ENCODE measurements at regions not wholly inside any gene's neighbourhood (a gene's known extent, or its start where the extent isn't known, plus 50 kb on each side); places are given as distances from the start of the nearest gene placed in this dataset.
"Not testable (repeated sequence)": the region's sequence is repeated elsewhere in the genome, so short reads cannot be mapped to it uniquely, and the experiment has no call there.

DNA sequence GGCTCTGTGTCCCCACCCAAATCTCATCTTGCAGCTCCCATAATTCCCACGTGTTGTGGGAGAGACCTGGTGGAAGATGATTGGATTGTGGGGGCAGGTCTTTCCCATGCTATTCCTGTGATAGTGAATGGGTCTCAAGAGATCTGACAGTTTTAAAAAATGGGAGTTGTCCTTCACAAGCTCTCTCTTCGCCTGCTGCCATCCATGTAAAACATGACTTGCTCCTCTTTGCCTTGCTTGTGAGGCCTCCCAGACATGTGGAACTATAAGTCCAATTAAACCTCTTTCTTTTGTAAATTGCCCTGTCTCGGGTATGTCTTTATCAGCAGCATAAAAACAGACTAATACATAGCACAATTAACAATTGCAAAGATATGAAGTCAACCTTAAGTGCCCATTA is 201.5 kb downstream of the DUSP6 start:
- H3K27me3 ChIP-seq (ENCODE audit: control insufficient read depth, insufficient read depth, low read length, poor library complexity, severe bottlenecking); H3K9me3 ChIP-seq (ENCODE audit: control insufficient read depth, low read length); H3K36me3 ChIP-seq (ENCODE audit: control insufficient read depth, insufficient read depth, low read length); H3K4me1 ChIP-seq (ENCODE audit: control insufficient read depth, insufficient read depth, low read length); H3K27ac ChIP-seq (ENCODE audit: insufficient read depth, low read depth, low read length, poor library complexity, severe bottlenecking); H3K4me3 ChIP-seq (ENCODE audit: insufficient read depth, low read depth, low read length): not testable (repeated sequence)
- 91 to 98% methylated on average over 3 of the region's 3 CpGs for WGBS, 2 experiments

DNA sequence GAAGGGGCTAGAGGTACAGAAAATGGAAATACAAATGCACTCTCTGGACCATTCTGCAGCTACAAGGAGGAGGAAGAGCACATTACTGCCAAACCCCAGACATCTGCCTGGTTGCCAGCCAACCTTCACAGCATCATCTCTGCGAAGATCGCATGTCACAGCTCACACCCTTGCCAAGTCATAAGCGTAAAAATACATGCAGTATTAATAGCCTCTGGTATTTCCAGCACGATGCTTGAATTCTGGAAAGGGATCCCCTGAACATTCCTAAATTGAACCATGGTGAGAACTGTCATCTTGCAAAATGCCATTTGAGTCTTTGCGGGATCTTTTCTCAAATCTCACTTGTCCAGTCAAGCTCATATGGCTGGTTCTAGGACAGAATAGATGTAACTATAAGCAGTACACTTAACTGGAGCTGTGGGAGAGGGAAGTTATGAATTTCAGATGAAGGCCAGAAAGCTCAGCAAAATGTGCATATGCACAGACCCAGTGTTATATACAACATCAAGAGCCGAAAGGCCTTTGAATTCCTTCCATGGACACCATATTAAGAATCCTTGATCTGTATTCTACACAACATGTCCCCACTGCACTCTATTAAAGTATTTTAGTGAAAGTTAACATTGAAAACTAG is 211.6 kb downstream of the DUSP6 start:
- Histone ChIP-seq H3K27me3 (ENCODE audit: control insufficient read depth, insufficient read depth, low read length, poor library complexity, severe bottlenecking) (no peaks in the 10 kb centered on the region), H3K4me3 (ENCODE audit: insufficient read depth, low read depth, low read length) (no peak overlapping the region), H3K4me1 (ENCODE audit: control insufficient read depth, insufficient read depth, low read length) (no peaks in the 10 kb centered on the region), H3K9me3 (ENCODE audit: control insufficient read depth, low read length) (no peaks in the 10 kb centered on the region), H3K36me3 (ENCODE audit: control insufficient read depth, insufficient read depth, low read length) (no peaks in the 10 kb centered on the region), H3K27ac (ENCODE audit: insufficient read depth, low read depth, low read length, poor library complexity, severe bottlenecking) (no peak overlapping the region)
- 97 to 98% methylated on average over 6 of the region's 6 CpGs for WGBS, 2 experiments

DNA sequence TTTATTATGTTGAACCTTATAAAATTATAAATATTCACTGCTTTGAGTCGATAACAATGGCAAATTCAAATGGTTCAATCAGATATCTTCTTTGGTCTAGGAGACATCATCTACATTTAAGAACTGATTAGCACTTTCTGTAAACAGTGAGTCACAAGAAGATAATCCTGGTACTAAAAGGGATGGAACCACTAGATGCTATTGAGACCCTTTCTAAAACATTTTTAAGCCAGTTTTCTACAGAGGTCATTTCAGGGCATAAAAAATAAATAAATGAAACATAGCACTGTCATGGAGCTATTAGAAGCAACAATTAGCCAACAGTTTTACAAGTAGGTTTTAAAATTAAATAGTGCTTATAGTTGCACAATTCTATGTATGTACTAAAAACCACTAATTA is 212.2 kb downstream of the DUSP6 start:
- Histone ChIP-seq H3K9me3 (ENCODE audit: control insufficient read depth, low read length) (no peaks in the 10 kb centered on the region), H3K36me3 (ENCODE audit: control insufficient read depth, insufficient read depth, low read length) (no peaks in the 10 kb centered on the region), H3K27me3 (ENCODE audit: control insufficient read depth, insufficient read depth, low read length, poor library complexity, severe bottlenecking) (no peaks in the 10 kb centered on the region), H3K27ac (ENCODE audit: insufficient read depth, low read depth, low read length, poor library complexity, severe bottlenecking) (no peak overlapping the region), H3K4me3 (ENCODE audit: insufficient read depth, low read depth, low read length) (no peak overlapping the region), H3K4me1 (ENCODE audit: control insufficient read depth, insufficient read depth, low read length) (no peaks in the 10 kb centered on the region)
- 88 to 100% methylated on average over 1 of the region's 1 CpG for WGBS, 2 experiments

DNA sequence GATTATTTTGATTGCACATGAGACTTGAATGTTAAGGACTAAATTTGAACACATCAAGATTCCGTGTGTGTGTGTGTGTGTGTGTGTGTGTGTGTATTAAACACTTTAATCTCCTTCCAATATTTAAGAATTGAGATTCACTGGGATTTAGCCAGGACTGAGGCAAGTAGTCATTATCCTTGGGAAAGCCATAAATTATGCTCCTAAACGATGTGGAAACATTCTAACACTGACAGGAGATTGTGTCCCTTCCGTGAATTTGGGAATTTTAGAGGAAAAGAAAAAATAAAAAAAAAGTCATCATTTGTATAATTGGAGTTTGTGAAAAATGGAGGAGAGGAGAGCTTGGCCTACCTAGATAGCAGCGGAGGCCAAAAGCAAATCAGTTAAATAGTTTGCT is 212.9 kb downstream of the DUSP6 start:
- Histone ChIP-seq H3K27me3 (ENCODE audit: control insufficient read depth, insufficient read depth, low read length, poor library complexity, severe bottlenecking) (no peaks in the 10 kb centered on the region), H3K9me3 (ENCODE audit: control insufficient read depth, low read length) (no peaks in the 10 kb centered on the region), H3K4me3 (ENCODE audit: insufficient read depth, low read depth, low read length) (no peak overlapping the region), H3K27ac (ENCODE audit: insufficient read depth, low read depth, low read length, poor library complexity, severe bottlenecking) (no peak overlapping the region), H3K4me1 (ENCODE audit: control insufficient read depth, insufficient read depth, low read length) (no peaks in the 10 kb centered on the region), H3K36me3 (ENCODE audit: control insufficient read depth, insufficient read depth, low read length) (no peaks in the 10 kb centered on the region)
- 95 to 100% methylated on average over 3 to 4 of the region's 4 CpGs for WGBS, 2 experiments

DNA sequence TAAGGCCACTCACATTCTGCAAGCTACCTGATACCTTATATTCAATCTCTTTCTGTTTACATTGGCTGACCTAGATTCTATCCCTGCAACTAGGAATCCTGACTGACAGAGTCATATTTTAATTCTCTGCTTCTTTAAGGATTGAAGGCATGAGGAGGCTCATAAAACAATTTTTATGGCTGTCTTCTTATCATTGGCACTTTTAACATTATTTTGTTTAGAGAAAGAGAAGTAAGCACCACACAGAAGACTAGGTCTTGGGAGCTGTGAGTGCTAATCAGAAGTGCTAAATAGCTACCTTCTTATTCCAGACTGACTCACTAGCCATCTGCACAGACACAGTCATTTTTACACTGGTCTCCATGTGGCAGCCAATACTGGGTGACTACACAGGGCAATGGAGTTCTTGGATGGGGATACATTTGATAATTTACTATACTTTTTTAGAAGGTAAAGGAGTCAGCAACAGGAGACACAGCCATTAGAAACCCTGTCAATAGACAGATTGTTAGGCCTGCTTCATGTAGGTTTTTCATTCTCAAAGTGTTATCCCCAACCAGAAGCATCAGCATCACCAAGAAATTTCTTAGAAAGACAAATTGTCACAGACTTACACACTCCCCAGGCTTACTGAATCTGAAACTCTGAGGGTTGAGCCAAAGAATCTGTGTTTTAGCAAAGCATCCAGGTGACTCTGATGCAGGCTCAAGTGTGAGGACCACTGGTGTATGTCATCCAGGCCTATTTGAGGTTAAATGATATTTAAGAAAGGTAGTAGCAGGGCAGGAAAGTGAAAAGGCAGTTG is 214.1 kb downstream of the DUSP6 start:
- Histone ChIP-seq H3K4me3 (ENCODE audit: insufficient read depth, low read depth, low read length) (no peak overlapping the region), H3K27me3 (ENCODE audit: control insufficient read depth, insufficient read depth, low read length, poor library complexity, severe bottlenecking) (no peaks in the 10 kb centered on the region), H3K9me3 (ENCODE audit: control insufficient read depth, low read length) (no peaks in the 10 kb centered on the region), H3K27ac (ENCODE audit: insufficient read depth, low read depth, low read length, poor library complexity, severe bottlenecking) (no peak overlapping the region), H3K4me1 (ENCODE audit: control insufficient read depth, insufficient read depth, low read length) (no peaks in the 10 kb centered on the region), H3K36me3 (ENCODE audit: control insufficient read depth, insufficient read depth, low read length) (no peaks in the 10 kb centered on the region)

DNA sequence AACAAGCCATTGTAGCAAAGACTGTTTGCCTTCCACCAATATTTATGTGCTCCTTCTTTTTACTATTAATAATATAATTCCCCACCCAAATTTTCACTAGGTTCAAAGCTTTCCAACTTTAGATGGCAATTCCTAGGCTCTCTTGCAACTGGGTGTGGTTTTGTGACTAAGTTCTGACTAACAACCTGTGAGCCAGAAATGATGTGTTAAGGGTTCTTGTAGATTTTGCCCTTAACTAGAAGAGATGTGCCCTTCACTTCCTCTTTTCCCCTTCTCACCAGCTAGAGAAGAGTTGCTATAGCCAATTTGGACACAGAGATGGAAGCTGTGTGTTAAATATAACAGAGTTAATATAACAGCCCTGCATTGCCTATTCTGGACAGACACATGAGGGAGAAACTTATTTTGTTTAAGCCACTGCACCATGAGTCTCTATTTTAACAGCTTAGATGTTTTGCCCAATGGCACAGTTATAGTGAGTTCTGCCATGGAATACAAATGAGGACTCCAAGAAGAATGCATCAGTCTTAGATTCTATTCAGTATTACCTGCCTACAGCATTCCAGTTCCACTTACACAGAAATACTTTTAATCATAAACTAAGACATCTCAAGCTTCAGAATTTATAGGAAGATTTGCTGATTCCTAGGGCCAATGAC is 216.2 kb downstream of the DUSP6 start:
- no peak overlapping the region for H3K27ac ChIP-seq (ENCODE audit: insufficient read depth, low read depth, low read length, poor library complexity, severe bottlenecking)
- no peaks in the 10 kb centered on the region for H3K4me1 ChIP-seq (ENCODE audit: control insufficient read depth, insufficient read depth, low read length)

DNA sequence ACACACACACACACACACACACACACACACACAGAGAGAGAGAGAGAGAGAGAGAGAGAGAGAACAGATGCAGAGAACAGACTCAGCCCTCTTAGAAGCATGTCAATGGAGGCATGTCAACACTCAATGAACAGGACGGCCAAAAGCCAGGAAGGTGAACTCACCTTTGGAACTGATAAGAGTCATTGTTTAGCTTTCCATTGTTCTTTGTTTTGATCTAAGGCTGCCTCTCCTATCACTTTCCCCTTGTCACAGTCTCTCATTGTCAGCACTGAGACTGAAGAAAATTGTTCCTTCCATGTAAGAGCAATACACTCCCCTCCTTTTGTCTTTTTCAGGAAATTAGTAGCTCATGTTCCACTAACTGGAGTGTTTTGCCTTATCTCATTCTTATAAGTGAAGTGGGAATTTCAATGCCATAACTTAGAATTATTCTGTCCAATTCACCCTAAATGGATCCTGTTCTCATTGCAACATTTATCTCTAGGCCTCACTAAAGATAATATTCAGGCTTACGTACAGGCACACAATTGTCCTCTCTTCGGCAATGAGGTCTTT is 218.0 kb downstream of the DUSP6 start:
- no peak overlapping the region for H3K4me3 ChIP-seq (ENCODE audit: insufficient read depth, low read depth, low read length)
- WGBS, 2 experiments: 94 to 98% methylated on average over 3 of the region's 3 CpGs
- no peak overlapping the region for H3K27ac ChIP-seq (ENCODE audit: insufficient read depth, low read depth, low read length, poor library complexity, severe bottlenecking)
- H3K9me3 ChIP-seq (ENCODE audit: control insufficient read depth, low read length): no peaks in the 10 kb centered on the region
- H3K36me3 ChIP-seq (ENCODE audit: control insufficient read depth, insufficient read depth, low read length): no peaks in the 10 kb centered on the region
- no peaks in the 10 kb centered on the region for H3K27me3 ChIP-seq (ENCODE audit: control insufficient read depth, insufficient read depth, low read length, poor library complexity, severe bottlenecking)
- no peaks in the 10 kb centered on the region for H3K4me1 ChIP-seq (ENCODE audit: control insufficient read depth, insufficient read depth, low read length)

More for the DNA sequence above, 216.2 kb downstream of the DUSP6 start:
- Histone ChIP-seq H3K36me3 (ENCODE audit: control insufficient read depth, insufficient read depth, low read length) (no peaks in the 10 kb centered on the region), H3K4me3 (ENCODE audit: insufficient read depth, low read depth, low read length) (no peak overlapping the region), H3K27me3 (ENCODE audit: control insufficient read depth, insufficient read depth, low read length, poor library complexity, severe bottlenecking) (no peaks in the 10 kb centered on the region), H3K9me3 (ENCODE audit: control insufficient read depth, low read length) (no peaks in the 10 kb centered on the region)

DNA sequence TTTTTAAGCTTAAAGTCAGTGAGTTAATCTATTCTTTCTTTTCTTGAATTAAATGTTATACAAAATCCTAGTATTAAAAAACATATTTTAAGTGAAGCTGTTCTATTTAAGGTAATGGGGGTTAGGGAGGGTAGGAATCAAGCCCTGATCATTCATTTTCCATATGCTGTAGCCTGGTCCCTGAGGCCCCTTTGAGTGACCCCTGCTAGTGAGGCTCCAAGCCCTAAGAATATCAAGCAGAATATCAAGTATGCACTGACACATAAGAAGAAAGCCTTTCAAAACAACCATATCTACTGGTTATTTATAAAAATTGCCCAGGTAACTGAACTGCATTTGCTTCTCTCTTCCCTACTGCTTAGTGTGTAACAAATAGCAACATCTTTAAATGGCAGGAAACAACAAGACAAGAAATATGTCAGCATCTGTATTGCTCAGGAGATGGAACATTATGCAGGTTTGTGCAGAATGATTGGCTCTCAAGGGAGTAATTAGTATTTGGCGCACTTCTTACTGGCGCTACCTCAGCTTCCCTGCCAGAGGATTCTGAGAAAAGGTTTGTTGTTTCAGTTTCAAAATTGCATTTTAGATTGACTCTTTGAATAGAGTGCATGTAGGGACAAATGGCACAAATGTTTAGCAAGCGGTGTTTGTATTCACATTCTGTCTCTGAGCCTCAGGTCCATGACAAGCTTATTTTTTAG is 223.0 kb downstream of the DUSP6 start:
- H3K9me3 ChIP-seq (ENCODE audit: control insufficient read depth, low read length): no peaks in the 10 kb centered on the region
- H3K4me1 ChIP-seq (ENCODE audit: control insufficient read depth, insufficient read depth, low read length): peaks cover 14% of the 10 kb centered on the region
- no peak overlapping the region for H3K4me3 ChIP-seq (ENCODE audit: insufficient read depth, low read depth, low read length)
- no peaks in the 10 kb centered on the region for H3K36me3 ChIP-seq (ENCODE audit: control insufficient read depth, insufficient read depth, low read length)
- WGBS, 2 experiments: 92 to 98% methylated on average over 3 of the region's 3 CpGs
- no peaks in the 10 kb centered on the region for H3K27me3 ChIP-seq (ENCODE audit: control insufficient read depth, insufficient read depth, low read length, poor library complexity, severe bottlenecking)
- no peak overlapping the region for H3K27ac ChIP-seq (ENCODE audit: insufficient read depth, low read depth, low read length, poor library complexity, severe bottlenecking)

DNA sequence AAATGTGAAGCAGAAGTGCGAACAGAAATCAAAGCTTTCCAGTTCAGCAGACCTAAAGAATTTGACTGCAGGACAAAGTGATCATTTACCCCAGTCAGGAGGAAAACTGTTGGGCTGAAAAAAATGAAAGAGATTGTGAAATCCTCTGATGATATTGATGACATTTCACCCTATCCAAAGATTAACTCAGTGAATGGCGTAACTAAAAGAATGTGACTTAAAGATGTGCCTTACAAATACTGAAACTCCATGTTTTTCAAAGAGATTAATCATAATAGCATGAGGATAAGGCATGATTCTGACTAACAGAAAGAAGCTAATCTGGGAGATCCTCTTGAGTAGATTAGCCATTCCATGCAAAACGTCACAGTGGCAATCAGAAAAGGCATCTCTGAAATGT is 225.6 kb downstream of the DUSP6 start:
- WGBS, 2 experiments: 85 to 88% methylated on average over 3 of the region's 3 CpGs
- H3K36me3 ChIP-seq (ENCODE audit: control insufficient read depth, insufficient read depth, low read length): no peaks in the 10 kb centered on the region
- H3K27ac ChIP-seq (ENCODE audit: insufficient read depth, low read depth, low read length, poor library complexity, severe bottlenecking): no peak overlapping the region
- no peaks in the 10 kb centered on the region for H3K27me3 ChIP-seq (ENCODE audit: control insufficient read depth, insufficient read depth, low read length, poor library complexity, severe bottlenecking)
- no peak overlapping the region for H3K4me3 ChIP-seq (ENCODE audit: insufficient read depth, low read depth, low read length)
- peaks cover 14% of the 10 kb centered on the region for H3K4me1 ChIP-seq (ENCODE audit: control insufficient read depth, insufficient read depth, low read length)
- H3K9me3 ChIP-seq (ENCODE audit: control insufficient read depth, low read length): no peaks in the 10 kb centered on the region

DNA sequence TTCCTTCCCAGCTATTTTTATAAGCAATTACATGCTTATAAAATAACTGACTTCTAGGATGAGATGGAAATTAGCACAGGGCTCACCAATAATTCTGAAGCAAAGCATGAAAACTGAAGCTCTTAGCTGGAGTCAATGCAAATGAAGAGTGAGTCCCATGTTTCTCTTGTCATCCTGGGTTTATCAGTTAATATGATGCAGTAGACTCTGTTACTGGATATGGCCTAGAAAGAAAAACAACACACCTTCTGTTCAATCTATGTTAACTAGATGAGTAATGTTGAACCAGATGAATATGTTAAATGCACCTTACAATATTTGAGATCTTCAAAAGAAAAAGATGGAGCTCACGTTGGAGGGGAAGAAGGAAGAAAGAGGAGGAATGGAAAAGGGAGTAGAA is 229.4 kb downstream of the DUSP6 start:
- no peak overlapping the region for H3K4me3 ChIP-seq (ENCODE audit: insufficient read depth, low read depth, low read length)
- H3K9me3 ChIP-seq (ENCODE audit: control insufficient read depth, low read length): no peaks in the 10 kb centered on the region
- no peak overlapping the region for H3K27ac ChIP-seq (ENCODE audit: insufficient read depth, low read depth, low read length, poor library complexity, severe bottlenecking)
- peaks cover 14% of the 10 kb centered on the region for H3K4me1 ChIP-seq (ENCODE audit: control insufficient read depth, insufficient read depth, low read length)
- WGBS, 2 experiments: 85 to 100% methylated on average over 1 of the region's 1 CpG
- H3K36me3 ChIP-seq (ENCODE audit: control insufficient read depth, insufficient read depth, low read length): no peaks in the 10 kb centered on the region
- no peaks in the 10 kb centered on the region for H3K27me3 ChIP-seq (ENCODE audit: control insufficient read depth, insufficient read depth, low read length, poor library complexity, severe bottlenecking)
